Astrocyte of the hippocampus (primary cell): ENCODE measurements at regions not wholly inside any gene's neighbourhood (a gene's known extent, or its start where the extent isn't known, plus 50 kb on each side); places are given as distances from the start of the nearest gene placed in this dataset.

Source experiments
- DNase-seq: peaks from one replicate; pipeline ENCODE4 v3.0.0; 2011; ENCODE audit warnings: low read depth, low spot score

DNA sequence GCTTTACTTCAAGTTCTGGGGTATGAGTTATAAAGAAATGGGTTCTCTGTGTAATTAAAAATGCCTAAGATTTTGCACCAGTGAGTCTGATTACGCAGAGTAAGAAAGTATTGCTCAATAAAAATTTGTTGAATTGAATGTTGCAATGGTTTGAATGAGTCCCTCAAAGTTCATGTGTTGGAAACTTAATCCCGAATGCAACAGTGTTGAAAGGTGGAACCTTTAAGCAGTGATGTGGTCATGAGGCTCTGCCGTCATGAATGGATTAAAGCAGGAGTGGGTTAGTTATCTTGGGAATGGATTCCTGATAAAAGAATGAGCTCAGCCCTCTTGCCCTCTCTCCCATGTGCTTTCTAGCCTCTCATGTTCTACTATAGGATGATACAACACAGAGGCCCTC, 52.6 kb upstream of the SESN3 start:
- no peak for DNase-seq

DNA sequence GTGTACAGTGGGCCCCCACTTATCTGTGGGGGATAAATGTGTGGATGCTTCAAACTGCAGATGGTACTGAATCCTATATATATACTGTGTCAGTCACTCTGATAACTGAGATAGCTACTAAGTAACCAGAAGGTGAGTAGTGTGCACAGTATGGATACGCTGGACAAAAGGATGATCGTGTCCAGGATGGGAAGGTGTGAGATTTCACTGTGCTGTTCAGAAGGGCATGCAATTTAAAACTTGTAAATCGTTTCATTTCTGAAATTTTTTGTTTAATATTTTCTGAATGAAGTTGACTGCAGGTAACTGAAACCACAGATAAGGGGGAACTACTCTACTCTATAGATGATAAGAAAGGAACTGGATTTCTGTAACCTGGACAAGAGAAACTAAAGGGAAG, 52.1 kb upstream of the SESN3 start:
- DNase-seq, result no peak

DNA sequence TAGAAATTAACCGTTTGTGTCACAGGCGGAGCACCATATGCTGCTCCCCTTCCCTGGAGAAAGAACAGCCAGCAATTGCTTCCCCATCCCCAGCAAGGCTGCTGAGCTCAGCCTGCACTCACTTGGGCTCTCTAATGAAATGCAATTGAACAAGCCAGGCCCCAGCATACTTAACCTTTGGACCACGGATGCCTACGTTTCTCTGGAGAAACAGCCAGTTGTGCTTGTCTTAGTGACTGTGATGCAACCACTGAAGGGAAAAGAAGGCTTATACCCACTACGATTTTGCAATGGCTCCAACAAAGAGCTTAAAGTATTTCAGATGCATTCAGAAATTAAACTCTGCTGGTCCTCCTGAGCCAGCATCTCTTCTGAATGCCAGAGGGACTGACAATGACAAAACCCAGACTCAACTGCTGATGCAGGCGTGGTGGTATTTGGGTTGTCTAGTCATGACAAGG, 51.3 kb upstream of the SESN3 start:
- no peak for DNase-seq
